IMR-90 (cell line): ENCODE measurements at regions not wholly inside any gene's neighbourhood (a gene's known extent, or its start where the extent isn't known, plus 50 kb on each side); places are given as distances from the start of the nearest gene placed in this dataset.

Experiments
- ATAC-seq: fragments of 200-7000 bp; cut with Tn5 transposase; 2 replicates; pipeline ENCODE4 v1.9.1; 2020; ENCODE audit warnings: low read depth, mild to moderate bottlenecking, moderate library complexity
- BruUV-seq: library from RNA; stranded (reverse); fragments of 400-500 nt; replicated peaks from 2 replicates; lab custom pipeline; 2021; lab: Mats Ljungman, UMichigan
- CTCF ChIA-PET: fragments of 300-600 bp; formaldehyde crosslinking; extraction: SDS; loops from one replicate; lab custom pipeline; 2021; ENCODE audit warnings: antibody characterized with exemption; lab: Yijun Ruan, JAX
- POLR2A ChIA-PET: fragments of 300-600 bp; sonication (Branson Sonifier 250); formaldehyde crosslinking; loops from one replicate; lab custom pipeline; 2022; ENCODE audit warnings: antibody characterized with exemption; ENCODE audit not compliant: unreplicated experiment; lab: Charles Lee
- DNase-seq: peaks from one replicate; pipeline ENCODE4 v3.0.0; 2013
- H2AFZ ChIP-seq: replicated peaks from 2 replicates; pipeline ENCODE3; 2013; ENCODE audit warnings: low read length, mild to moderate bottlenecking; ENCODE audit not compliant: poor library complexity
- H2AK5ac ChIP-seq: 2 replicates; pipeline ENCODE4 v1.6.1; 2013; ENCODE audit warnings: low read depth, low read length, inconsistent platforms
- H2AK9ac ChIP-seq: replicated peaks from 2 replicates; pipeline ENCODE3; 2013; ENCODE audit warnings: mild to moderate bottlenecking, low read depth, low read length, moderate library complexity; ENCODE audit not compliant: poor library complexity
- H2BK120ac ChIP-seq: 2 replicates; pipeline ENCODE4 v1.6.1; 2013; ENCODE audit warnings: low read depth, low read length, inconsistent platforms
- H2BK15ac ChIP-seq: 3 replicates; pipeline ENCODE4 v1.6.1; 2013; ENCODE audit warnings: low read depth, low read length, inconsistent platforms
- H2BK20ac ChIP-seq: 2 replicates; pipeline ENCODE4 v1.6.1; 2013; ENCODE audit warnings: low read depth, mild to moderate bottlenecking, inconsistent platforms, low read length, moderate library complexity
- H2BK5ac ChIP-seq: 2 replicates; pipeline ENCODE4 v1.6.1; 2013; ENCODE audit warnings: mild to moderate bottlenecking, low read depth, low read length, inconsistent platforms; ENCODE audit not compliant: poor library complexity, severe bottlenecking
- H3K14ac ChIP-seq: replicated peaks from 2 replicates; pipeline ENCODE4 v1.6.1; 2013; ENCODE audit warnings: low read depth, low read length, inconsistent platforms
- H3K18ac ChIP-seq: 2 replicates; pipeline ENCODE4 v1.6.1; 2013; ENCODE audit warnings: low read depth, low read length, control low read depth
- H3K23ac ChIP-seq: 2 replicates; pipeline ENCODE4 v1.6.1; 2013; ENCODE audit warnings: low read depth, low read length, inconsistent platforms
- H3K27ac ChIP-seq: 2 replicates; pipeline ENCODE4 v1.5.1; 2013; ENCODE audit warnings: mild to moderate bottlenecking, control low read depth, low read length; ENCODE audit not compliant: insufficient read depth
- H3K27me3 ChIP-seq: 2 replicates; pipeline ENCODE4 v1.6.1; 2013; ENCODE audit warnings: low read length; ENCODE audit not compliant: control insufficient read depth, insufficient read depth
- H3K36me3 ChIP-seq: 2 replicates; pipeline ENCODE4 v1.6.1; 2013; ENCODE audit warnings: low read length, mixed read lengths; ENCODE audit not compliant: control insufficient read depth, insufficient read depth
- H3K4ac ChIP-seq: 2 replicates; pipeline ENCODE4 v1.6.1; 2013; ENCODE audit warnings: low read depth, low read length, inconsistent platforms
- H3K4me1 ChIP-seq: 2 replicates; pipeline ENCODE4 v1.6.1; 2013; ENCODE audit warnings: low read length, mixed read lengths; ENCODE audit not compliant: control insufficient read depth, insufficient read depth
- H3K4me2 ChIP-seq: 2 replicates; pipeline ENCODE4 v1.6.1; 2013; ENCODE audit warnings: low read depth, mild to moderate bottlenecking, control low read depth, low read length, moderate library complexity
- H3K4me3 ChIP-seq: 2 replicates; pipeline ENCODE4 v1.5.1; 2013; ENCODE audit warnings: low read depth, mild to moderate bottlenecking, control low read depth, low read length, moderate library complexity; ENCODE audit not compliant: insufficient read depth
- H3K56ac ChIP-seq: 2 replicates; pipeline ENCODE4 v1.6.1; 2013; ENCODE audit warnings: low read length, inconsistent platforms; ENCODE audit not compliant: insufficient read depth; ENCODE audit errors: extremely low read depth
- H3K79me1 ChIP-seq, 2 experiments: 2 replicates each; pipeline ENCODE4 v1.6.1; 2013; ENCODE audit warnings: low read length in 2 of 2, inconsistent platforms in 1 of 2, low read depth in 1 of 2
- H3K9ac ChIP-seq: 2 replicates; pipeline ENCODE4 v1.6.1; 2013; ENCODE audit warnings: low read depth, low read length, control low read depth
- H3K9me1 ChIP-seq: 2 replicates; pipeline ENCODE4 v1.6.1; 2013; ENCODE audit warnings: low read length, inconsistent platforms; ENCODE audit not compliant: insufficient read depth
- H3K9me3 ChIP-seq: 2 replicates; pipeline ENCODE4 v1.6.1; 2013; ENCODE audit warnings: low read length; ENCODE audit not compliant: control insufficient read depth, insufficient read depth
- H4K20me1 ChIP-seq: 2 replicates; pipeline ENCODE4 v1.6.1; 2013; ENCODE audit warnings: low read length, inconsistent platforms; ENCODE audit not compliant: insufficient read depth
- H4K5ac ChIP-seq: 2 replicates; pipeline ENCODE4 v1.6.1; 2013; ENCODE audit warnings: mild to moderate bottlenecking, low read depth, low read length, control low read depth
- H4K8ac ChIP-seq, 2 experiments: 2 replicates each; pipeline ENCODE4 v1.6.1; 2013; ENCODE audit warnings: low read depth in 2 of 2, low read length in 2 of 2, control low read depth in 1 of 2, inconsistent platforms in 1 of 2
- H4K91ac ChIP-seq: 2 replicates; pipeline ENCODE4 v1.6.1; 2013; ENCODE audit warnings: low read depth, low read length, inconsistent platforms; ENCODE audit not compliant: insufficient read depth
- MAFK ChIP-seq: IDR thresholded peaks from 2 replicates; pipeline ENCODE4 v1.6.1; 2012; ENCODE audit warnings: low read depth, low read length, improper control_type of control experiment
- MXI1 ChIP-seq: IDR thresholded peaks from 2 replicates; pipeline ENCODE4 v1.6.1; 2012; ENCODE audit warnings: low read depth, mild to moderate bottlenecking, low read length, moderate library complexity, borderline replicate concordance
- NFE2L2 ChIP-seq: fragments of 150-350 bp; IDR thresholded peaks from 2 replicates; pipeline ENCODE4 v1.6.1; 2016; ENCODE audit warnings: low read depth, mild to moderate bottlenecking, low read length
- RCOR1 ChIP-seq: IDR thresholded peaks from 2 replicates; pipeline ENCODE4 v1.6.1; 2012; ENCODE audit warnings: mild to moderate bottlenecking, low read length, improper control_type of control experiment; ENCODE audit not compliant: insufficient replicate concordance
- WGBS, 2 experiments: methylation state at CpG; one replicate each; pipeline versions ENCODE4 v1.1.5 to v1.1.7; 2013; ENCODE audit warnings: missing lambda C conversion rate in 2 of 2; ENCODE audit not compliant: insufficient read length in 1 of 2; ENCODE audit errors: extremely low coverage in 2 of 2; 5-methylcytosine and 5-hydroxymethylcytosine counted together
- dilution Hi-C: fragments of 300-500 bp; cut with HindIII; formaldehyde crosslinking; loops from one replicate; pipeline ENCODE4 v1.14.3; 2018; ENCODE audit warnings: low sequenced_read_pairs; ENCODE audit not compliant: unreplicated experiment
- in situ Hi-C: fragments of 300-500 bp; cut with MboI; formaldehyde crosslinking; loops from 3 replicates; pipeline ENCODE4 v1.14.3; 2019; ENCODE audit warnings: low sequenced_read_pairs, inconsistent platforms, mixed read lengths
- intact Hi-C: fragments of 100-400 bp; cut with micrococcal nuclease; formaldehyde crosslinking; loops from 2 replicates; pipeline ENCODE4 v1.10.0; 2022
- TF ChIP-seq, protein P1 (sequence below): fragments of 150-350 bp; IDR thresholded peaks from 2 replicates; pipeline ENCODE4 v1.6.1; 2017; ENCODE audit warnings: mild to moderate bottlenecking, antibody characterized with exemption, low read length, low read depth

DNA sequence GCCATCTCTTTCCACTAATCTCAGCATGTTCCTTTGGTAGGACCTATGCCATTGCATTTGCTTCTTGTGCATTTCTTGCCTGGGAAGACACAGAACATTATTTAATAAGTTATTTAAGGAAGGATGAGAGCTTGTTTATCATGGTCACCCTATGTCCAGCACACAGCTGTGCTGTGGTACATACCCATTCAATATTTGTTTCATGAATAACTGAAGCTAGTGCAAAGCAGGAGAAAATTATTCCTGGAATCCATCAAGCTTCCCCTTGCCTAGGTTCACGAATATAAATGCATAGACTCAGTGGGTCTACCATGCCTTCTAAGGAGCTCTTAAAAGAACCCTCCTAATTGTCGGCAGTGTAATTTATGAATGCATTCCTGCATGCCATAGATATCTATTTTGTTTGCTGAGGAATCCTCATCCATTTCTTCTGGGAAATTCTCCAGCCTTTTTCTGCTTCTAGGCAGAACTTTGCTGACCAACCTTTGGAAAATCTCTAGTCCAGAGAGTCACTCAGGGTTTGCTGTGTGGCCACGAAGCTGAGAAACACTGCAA lies 599.8 kb upstream of the TMEM132C start:
- ATAC-seq (no peak), DNase-seq (no peak)
- Histone ChIP-seq H2AK5ac (no peak overlapping the region), H3K23ac (no peak overlapping the region), H3K14ac (no peak overlapping the region), H4K91ac (no peak overlapping the region), H3K9me3 (peaks cover 2% of the 10 kb centered on the region; the same call in 1 of the 2 replicates), H3K27me3 (no peaks in the 10 kb centered on the region), H3K56ac (no peak overlapping the region), H3K18ac (no peak overlapping the region), H3K9ac (no peak overlapping the region), H3K4me2 (no peak overlapping the region), H3K36me3 (no peaks in the 10 kb centered on the region), H2AK9ac (no peak overlapping the region), H3K4ac (no peak overlapping the region), H2BK15ac (no peak overlapping the region), H3K79me1 (no peaks in the 10 kb centered on the region), H4K5ac (no peak overlapping the region), H4K8ac (no peak overlapping the region), H3K27ac (no peak overlapping the region), H2BK120ac (no peak overlapping the region), H3K4me3 (no peak overlapping the region), H2BK20ac (no peak overlapping the region), H4K20me1 (no peaks in the 10 kb centered on the region), H3K4me1 (no peaks in the 10 kb centered on the region), H2AFZ (no peak overlapping the region), H3K9me1 (no peaks in the 10 kb centered on the region), H2BK5ac (no peak overlapping the region)
- ChIA-PET CTCF (interaction anchor here (1.2 to 1.3 kb wide), 2 partner anchors 10 to 181 kb away, joined by 3 to 8 read pairs; no protein-coding TSS in a partner anchor), POLR2A (interaction anchor here (0.6 kb wide), 1 partner anchor 1389 kb away, joined by 5 read pairs; no protein-coding TSS in a partner anchor)
- 20% methylated on average over 1 of the region's 3 CpGs; no CpG with 5 or more reads in 1 of the 2 experiments for WGBS, 2 experiments
- in situ Hi-C loops = no loop called here
- TF ChIP-seq RCOR1 = no peak
- TF ChIP-seq, protein P1, sequence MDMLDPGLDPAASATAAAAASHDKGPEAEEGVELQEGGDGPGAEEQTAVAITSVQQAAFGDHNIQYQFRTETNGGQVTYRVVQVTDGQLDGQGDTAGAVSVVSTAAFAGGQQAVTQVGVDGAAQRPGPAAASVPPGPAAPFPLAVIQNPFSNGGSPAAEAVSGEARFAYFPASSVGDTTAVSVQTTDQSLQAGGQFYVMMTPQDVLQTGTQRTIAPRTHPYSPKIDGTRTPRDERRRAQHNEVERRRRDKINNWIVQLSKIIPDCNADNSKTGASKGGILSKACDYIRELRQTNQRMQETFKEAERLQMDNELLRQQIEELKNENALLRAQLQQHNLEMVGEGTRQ = no peak
- no peak for TF ChIP-seq MXI1
- TF ChIP-seq MAFK = no peak
- TF ChIP-seq NFE2L2 = no peak
- dilution Hi-C loops = no loop called here
- intact Hi-C loops = no loop called here
- no TSS peak for BruUV-seq
